GM18526 (cell line): ENCODE measurements at regions not wholly inside any gene's neighbourhood (a gene's known extent, or its start where the extent isn't known, plus 50 kb on each side); places are given as distances from the start of the nearest gene placed in this dataset.

ENCODE experiments used
- POLR2A ChIP-seq: IDR thresholded peaks from 3 replicates; pipeline ENCODE4 v1.6.1; 2011; ENCODE audit not compliant: insufficient read length; ENCODE audit errors: extremely low read depth

DNA sequence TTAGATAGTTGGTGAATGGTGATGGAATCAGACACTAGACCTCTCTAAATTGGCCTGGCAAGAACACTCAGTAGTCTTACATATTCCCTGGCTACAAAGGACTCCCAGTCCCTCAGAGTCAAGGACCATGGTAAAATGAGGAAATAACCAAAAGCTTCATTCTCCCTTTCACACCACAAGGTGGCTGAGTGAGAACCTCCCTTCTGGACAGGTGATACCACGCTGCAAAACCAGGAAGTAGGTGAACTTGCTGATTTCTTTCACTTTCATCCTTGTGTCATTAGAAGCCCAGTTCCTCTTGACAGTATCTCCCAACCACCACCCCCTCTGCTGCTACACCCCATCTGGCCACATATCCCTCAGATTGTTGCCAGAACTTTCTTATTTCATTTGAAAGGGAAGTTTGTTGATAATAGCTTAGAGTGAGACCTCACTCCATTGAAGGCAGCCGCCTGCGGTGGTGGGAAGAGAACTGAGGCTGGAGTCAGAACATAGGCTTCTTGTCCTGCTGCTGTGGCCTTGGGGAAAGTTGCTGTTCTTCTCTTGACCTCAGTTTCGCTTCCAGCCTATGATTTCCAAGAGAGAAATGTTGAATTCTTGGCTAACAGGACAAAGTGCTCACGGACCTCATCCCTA, 290.6 kb upstream of the CCL2 start:
- no peak for TF ChIP-seq POLR2A

DNA sequence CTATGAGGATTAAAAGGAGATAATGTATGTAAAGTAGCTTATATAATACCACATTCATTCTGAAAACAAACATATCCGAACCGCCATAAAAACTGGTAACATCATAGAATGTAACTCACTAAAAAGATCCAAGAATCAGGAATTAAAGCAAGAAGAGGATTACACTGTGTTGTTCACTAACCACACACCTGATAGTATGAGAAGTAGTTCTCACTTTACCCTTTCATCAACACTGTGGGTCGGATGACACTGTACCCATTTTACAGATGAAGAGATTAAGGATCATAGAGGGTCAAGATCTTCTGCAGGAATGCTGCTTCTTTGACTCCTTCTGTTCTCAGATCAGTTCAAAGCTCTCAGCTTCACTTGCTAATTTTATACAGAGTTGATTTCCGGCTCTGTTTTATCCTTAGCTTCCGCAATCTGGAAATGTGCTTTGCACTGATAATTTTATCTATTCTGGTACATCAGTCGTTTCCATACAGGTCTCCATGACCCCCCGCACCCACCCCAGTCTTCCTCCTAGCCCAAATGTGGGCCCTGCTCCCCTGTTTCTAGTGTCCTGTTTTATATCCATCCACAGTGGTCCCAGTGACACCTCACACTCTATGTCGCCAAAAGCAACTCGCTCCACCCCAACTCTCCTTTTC, 288.6 kb upstream of the CCL2 start:
- TF ChIP-seq POLR2A, result no peak

DNA sequence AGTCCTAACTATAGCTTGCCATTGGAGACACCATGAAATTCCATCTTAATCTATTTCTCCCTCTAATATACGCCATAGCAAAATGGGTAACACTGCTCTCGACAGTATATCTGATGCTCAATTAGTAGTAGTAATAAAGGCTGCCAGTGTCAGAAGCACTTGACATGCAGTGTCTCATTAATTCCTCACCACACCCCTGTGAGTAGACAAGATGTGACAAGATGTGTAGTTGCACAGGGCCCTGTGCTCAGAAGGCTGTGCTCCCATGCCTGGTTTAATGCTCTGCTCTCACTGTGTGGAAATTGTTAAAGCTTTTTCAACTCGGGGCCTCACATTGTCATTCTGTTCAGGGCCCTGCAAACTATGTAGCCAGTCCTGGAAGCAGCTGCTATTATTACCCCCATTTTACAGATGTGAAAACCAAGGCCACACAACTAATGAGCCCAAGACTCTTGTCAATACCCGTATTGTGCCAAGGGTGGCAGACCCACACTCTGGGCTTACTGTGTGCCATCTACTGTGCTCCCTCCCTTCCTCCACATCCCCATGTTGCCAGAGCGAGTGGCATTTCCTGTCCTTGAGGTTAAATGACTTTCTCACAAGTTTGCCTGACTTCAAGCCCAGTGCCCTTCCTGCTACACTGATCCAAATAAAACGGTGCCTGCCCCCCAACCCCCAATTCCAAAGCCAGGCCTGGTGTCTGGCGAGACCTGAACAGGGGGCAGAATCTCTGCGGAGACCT, 287.3 kb upstream of the CCL2 start:
- no peak for TF ChIP-seq POLR2A

DNA sequence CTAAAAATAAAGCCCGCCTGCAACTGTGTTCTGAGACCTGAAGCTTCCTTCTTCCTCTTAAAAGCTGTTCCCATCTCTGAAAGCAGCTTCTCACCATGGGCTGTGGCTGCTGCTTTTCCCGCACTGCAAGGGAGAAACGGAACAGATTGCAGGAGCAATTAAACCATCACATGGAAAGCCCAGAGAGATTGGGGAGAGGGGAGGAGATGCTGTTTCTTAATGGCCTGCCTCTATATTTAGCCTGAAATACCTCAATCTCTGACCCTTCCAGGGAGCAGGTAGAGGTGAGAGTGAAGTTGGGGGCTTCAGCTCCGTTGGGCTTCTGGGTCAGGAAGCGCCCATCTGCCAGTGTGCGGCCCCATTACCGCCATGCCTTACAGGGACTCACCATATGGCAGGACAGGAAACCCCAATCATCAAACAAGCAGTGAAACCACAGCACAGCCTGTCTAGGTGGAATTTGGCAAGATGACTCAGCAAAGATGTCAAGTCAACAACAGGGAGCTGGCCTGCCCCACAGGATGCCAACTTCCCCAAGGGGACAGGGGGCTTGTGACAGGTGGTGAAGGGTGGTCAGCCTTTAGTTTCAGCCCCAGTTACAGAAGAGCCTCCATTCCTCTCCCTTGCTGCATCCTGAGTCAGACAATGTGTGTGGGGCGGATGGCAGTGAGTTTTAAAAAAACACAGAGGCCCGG, 286.6 kb upstream of the CCL2 start:
- peak; percentile 28 for TF ChIP-seq POLR2A

DNA sequence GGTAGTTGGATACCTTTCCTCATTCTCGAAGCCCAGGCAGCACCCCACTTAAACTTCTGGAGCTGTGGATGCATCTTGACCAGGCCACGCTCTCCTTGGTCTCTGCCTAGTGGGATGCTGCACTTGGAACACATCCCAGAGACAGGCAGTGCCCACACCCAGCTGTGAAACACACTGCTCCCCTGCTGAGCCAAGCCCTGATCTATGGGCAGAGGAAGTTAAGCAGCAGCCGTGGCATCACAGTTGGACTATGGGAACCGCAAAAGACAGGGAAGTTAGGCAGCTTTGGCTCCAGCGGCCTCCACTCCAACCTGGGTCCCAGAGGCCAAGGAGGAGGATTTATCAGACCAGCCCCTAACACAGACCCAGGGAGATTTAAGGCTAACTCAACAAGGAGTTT, 284.8 kb upstream of the CCL2 start:
- no peak for TF ChIP-seq POLR2A

DNA sequence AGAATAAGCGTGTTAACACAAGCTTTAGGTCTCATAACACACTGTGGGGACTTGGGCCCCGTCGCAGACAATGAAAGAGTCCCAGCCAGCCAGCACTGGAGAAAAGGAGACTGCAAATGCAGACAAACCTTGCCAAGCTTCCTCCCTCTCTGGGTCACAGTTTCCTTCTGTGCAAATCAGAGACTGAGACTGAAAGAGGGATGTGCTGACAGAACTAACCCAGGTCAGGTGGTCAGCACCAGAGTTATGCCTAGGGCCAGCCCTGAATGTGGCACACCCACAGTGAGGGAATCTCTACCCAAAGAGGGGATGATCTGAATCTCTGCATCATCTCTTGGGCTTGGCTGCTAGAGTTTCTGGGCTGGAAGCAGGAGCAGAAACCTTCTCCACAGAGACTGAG, 282.3 kb upstream of the CCL2 start:
- no peak for TF ChIP-seq POLR2A

DNA sequence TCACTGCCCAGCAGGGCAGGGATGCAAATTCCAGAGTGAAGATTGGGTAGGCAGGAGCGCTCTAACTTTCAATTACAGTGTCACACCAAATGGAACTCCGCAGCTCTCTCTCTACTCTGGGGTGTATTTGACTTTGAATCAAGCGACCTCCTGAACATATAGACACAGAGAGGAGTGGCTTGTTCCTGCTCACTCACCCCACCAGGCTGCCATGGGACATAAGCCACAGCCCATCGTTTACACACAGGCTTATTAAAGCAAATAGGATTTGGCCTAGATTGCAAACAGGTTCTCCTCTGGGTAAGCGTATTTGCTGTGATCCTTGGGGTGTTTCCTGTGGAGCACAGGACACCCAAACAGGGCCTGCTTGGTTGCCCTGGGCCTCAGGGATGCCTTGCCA, 281.6 kb upstream of the CCL2 start:
- no peak for TF ChIP-seq POLR2A

DNA sequence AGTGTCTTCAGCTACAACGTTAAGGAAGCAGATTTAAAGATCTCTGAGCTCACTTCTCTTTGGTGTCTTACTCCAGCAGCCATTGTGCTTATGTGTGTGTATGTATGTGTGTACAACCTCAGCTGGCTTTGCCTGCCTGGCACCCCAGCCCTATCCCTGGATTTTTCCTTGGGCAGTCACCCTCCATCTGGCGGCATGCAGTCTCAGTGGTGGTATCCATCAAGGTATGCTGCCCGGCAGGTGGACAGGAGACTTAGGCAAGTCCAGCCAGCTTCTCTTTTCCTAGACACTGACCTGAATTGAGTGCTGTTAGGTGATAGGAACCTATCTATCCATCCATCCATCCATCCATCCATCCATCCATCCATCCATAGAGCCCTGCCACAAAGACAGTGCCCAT, 280.8 kb upstream of the CCL2 start:
- TF ChIP-seq POLR2A, result no peak

DNA sequence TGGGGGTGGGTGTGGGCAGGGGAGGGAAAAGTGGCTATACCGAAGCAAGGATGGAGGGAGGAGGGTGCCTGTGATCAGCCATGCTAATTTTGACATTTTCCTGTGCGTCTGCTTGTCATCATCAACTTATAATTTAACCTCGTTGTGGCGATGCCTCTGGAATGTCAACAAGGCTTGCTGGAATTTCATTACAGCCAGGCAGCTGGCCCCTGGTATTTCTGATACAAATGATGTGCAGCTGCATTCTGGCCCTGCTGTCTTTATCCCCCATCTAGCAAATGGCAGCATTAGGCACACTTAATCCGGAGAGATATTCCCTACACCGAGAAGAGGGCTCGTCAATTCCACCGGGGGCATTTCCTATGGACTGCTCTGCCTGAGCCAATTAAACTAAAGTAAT, 278.3 kb upstream of the CCL2 start:
- TF ChIP-seq POLR2A, result no peak

DNA sequence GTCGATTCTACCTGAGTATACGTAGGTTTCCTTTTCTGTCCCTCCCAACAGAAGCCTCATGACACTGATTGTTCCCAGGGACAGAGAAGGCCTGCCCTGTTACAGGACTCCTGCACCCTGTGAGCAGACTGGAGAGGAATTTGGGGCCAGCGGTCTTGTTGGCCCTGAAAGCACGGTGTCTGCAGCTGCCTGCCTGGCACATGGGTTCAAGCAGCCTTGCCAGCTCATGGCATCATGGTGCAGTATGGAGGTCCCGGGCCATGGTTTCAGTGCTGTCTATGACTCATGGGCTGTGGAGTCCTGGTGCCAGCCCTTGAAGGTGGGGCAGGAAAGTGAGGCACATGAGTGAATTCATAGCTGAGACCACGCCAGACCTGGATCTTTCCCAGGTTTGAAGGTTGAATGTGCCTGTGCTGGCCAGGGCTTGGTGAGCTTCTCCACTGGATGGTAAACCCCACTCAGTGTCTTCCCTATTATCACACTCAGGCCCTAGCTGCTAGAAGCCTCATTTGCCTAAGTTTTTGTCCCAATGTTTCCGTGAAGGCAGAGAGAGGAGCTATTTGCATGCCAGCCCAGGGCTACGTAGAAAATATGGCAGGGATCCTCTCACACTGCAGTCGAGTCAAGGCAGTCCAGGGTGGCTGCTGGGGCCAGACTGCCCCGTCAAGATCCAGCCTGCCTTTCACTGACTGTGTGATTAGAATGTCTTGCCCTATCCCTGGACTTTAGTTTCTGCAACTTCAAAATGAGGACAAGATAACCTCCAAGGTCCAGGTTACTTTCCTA, 277.2 kb upstream of the CCL2 start:
- TF ChIP-seq POLR2A, result no peak

DNA sequence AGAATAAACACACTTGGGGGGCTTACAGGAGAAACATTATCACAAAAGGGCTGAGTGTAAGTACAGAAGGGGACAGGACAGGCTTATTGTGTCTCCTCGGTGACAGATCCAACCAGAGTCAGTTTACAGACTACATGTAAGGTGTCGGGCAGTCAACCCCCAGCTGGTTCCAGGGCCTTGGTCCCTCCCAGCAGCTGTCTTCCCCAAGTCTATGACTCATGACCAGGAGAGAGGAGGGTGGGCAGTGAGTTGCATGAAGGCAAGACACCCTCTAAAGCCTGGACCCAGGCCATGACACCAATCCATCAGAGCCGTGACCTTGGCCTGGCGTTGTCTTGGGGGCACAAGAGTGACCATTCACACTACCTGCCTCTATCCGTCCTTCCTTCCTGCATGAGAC, 276.2 kb upstream of the CCL2 start:
- TF ChIP-seq POLR2A, result no peak

DNA sequence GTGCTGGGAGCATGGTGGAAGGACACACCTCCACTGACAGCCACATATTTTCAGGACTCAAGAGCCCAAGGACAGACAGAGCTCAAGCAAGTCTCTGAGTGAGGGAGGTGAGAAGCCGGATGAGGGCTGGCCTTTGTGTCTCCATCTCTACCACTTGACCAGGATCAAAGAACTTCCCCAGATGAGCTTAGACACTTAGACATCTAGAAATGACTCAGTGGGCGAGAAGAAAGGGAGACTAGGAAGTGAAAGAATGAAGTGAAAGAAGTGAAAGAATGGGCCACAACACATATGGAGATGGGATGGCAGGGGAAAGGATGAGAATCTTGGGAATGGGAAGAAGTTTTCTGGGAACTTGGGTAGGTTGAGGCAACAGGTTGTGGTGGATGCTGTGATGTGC, 274.9 kb upstream of the CCL2 start:
- TF ChIP-seq POLR2A, result no peak

DNA sequence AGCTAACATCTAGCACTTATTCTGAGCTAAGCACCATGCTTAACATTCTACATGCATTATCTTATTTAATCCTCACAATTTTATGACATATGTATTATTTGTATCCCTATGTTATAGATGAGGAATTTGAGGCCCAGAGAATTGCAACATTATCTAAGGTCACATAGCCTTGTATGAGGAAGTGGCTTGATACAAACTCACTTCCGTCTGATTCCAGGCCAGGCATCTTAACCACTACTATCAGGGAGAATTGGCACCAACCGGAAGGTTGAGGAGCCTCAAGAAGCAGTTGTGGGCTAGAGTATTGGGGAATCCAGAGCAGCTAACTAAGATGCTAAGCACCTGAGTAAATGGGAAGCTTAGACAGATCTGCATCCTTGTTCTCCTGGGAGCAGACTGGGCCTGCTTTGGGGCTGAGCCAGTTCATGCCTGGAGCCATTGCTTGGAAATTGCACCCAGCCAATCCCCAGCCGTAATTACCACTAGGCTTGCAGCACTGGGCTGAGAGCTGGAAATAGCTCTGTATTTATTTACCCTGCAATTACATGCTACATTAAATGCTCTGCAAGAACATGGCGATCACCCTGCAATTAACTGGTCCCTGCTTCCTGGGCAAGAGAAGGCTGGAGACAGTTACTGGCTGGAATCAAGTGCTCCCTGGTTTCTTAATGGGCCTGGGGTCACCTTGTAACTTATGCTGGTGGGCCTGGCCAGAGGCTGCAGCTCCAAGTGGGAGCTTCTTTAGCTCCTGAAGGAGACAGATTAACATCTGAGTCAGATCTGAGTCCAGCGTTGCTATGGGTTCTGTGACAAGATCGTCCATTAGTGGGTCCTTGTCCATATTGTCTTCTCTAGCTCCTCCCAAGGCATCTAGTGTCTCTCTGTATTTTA, 273.1 kb upstream of the CCL2 start:
- TF ChIP-seq POLR2A, result no peak

DNA sequence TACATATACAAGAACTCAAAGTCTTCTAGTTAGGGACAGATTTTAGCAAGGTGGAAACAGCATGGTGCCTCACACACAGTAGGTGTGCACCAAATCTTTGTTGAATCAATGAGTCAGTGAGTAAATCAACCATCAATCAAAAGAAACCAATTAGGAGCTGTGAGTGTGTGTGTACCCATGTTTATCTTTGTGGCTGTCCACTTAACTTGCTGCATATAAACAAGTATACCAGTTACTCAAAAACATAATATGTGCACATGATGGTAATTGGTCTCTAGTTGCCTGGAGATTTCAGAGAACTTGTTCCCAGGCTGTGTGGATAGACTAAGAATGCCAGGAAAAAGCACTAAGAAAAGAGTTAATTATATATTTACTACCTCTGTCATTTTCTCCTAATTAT, 272.2 kb upstream of the CCL2 start:
- no peak for TF ChIP-seq POLR2A
